ENCODE measurements at regions not wholly inside any gene's neighbourhood (a gene's known extent, or its start where the extent isn't known, plus 50 kb on each side); places are given as distances from the start of the nearest gene placed in this dataset.

DNA sequence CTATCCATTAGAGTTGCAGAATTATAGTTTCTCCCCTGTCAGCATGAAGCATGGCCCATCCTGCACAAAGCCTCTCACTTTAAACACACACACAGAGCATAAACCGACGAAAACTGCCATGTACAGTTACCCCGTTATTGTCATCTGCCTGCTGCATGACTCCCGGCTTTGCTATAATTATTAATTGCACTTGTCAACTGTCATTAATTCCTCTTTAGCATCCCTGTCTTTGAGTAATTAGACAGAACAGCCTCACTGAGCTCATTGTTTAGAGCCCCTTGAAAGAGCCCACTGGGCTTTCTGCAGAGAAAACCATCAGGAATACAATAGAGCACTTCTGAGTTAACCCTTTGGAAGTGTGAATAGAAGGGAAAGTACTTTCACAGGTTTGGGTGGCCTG, 307.2 kb upstream of the SOX5 start:
- intact Hi-C loops (cut with DNase I; ENCODE audit: low total_unique reads), result no loop called here
- 50 to 68% (median 57%) methylated on average over 4 of the region's 4 CpGs for WGBS, 5 donors
- TF ChIP-seq POLR2A (IDR thresholded peaks at IDR 0.05), result no peak
- TF ChIP-seq, protein P1, sequence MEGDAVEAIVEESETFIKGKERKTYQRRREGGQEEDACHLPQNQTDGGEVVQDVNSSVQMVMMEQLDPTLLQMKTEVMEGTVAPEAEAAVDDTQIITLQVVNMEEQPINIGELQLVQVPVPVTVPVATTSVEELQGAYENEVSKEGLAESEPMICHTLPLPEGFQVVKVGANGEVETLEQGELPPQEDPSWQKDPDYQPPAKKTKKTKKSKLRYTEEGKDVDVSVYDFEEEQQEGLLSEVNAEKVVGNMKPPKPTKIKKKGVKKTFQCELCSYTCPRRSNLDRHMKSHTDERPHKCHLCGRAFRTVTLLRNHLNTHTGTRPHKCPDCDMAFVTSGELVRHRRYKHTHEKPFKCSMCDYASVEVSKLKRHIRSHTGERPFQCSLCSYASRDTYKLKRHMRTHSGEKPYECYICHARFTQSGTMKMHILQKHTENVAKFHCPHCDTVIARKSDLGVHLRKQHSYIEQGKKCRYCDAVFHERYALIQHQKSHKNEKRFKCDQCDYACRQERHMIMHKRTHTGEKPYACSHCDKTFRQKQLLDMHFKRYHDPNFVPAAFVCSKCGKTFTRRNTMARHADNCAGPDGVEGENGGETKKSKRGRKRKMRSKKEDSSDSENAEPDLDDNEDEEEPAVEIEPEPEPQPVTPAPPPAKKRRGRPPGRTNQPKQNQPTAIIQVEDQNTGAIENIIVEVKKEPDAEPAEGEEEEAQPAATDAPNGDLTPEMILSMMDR (IDR thresholded peaks at IDR 0.05), result no peak
- no peak for TF ChIP-seq POLR2AphosphoS5 (IDR thresholded peaks at IDR 0.05)
- no peak for TF ChIP-seq EP300 (IDR thresholded peaks at IDR 0.05)

GRCh38 chr12:24255920-24256665, 306.6 kb upstream of the SOX5 start:
- H3K4me3 ChIP-seq, result no peak overlapping the region
- no peak for TF ChIP-seq POLR2AphosphoS5 (IDR thresholded peaks at IDR 0.05)
- TF ChIP-seq, protein P1 (IDR thresholded peaks at IDR 0.05), result no peak
- no peaks in the 10 kb centered on the region for H3K9me3 ChIP-seq
- H3K4me1 ChIP-seq, result peaks cover 0 to 4% (median 0%) of the 10 kb centered on the region in 4 donors
- no peaks in the 10 kb centered on the region for H3K27me3 ChIP-seq
- H3K27ac ChIP-seq, result no peak overlapping the region
- no peak for DNase-seq
- H3K36me3 ChIP-seq, result no peaks in the 10 kb centered on the region
- 28 to 51% (median 48%) methylated on average over 7 of the region's 7 CpGs for WGBS, 5 donors
- intact Hi-C loops (cut with DNase I; ENCODE audit: low total_unique reads), result no loop called here

More for the DNA sequence above, 307.2 kb upstream of the SOX5 start:
- Histone ChIP-seq H3K27me3 (no peaks in the 10 kb centered on the region), H3K4me3 (no peak overlapping the region), H3K9me3 (no peaks in the 10 kb centered on the region), H3K4me1 (peaks cover 0 to 4% (median 0%) of the 10 kb centered on the region in 4 donors), H3K36me3 (no peaks in the 10 kb centered on the region), H3K27ac (no peak overlapping the region)
- DNase-seq, result no peak

DNA sequence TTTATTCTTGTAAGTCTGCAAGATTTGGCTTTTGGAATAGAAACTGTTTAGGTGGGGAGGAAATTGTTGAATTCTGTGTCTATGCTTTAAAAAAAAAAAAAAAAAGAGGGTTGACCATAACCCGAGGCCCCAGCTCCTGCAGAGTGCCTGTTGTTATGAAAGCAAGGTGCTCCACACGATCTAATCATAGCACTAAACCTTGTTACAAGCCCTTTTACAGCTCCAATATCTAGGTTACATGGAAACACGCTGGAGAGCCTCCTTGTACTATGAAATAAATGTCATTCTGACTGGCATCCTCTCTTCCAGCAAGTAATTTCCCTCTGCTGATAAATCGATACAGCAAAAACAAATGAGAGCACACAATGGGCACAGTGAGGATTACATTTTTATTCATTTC, 303.1 kb upstream of the SOX5 start:
- Histone ChIP-seq H3K27ac (no peak overlapping the region), H3K4me3 (no peak overlapping the region), H3K9me3 (no peaks in the 10 kb centered on the region), H3K27me3 (no peaks in the 10 kb centered on the region), H3K36me3 (no peaks in the 10 kb centered on the region), H3K4me1 (peaks cover 0 to 4% (median 0%) of the 10 kb centered on the region in 4 donors)
- DNase-seq, result no peak
- intact Hi-C loops (cut with DNase I; ENCODE audit: low total_unique reads), result no loop called here
- 54 to 67% (median 58%) methylated on average over 4 of the region's 4 CpGs for WGBS, 5 donors
- TF ChIP-seq, protein P1 (IDR thresholded peaks at IDR 0.05), result no peak
- TF ChIP-seq POLR2AphosphoS5 (IDR thresholded peaks at IDR 0.05), result no peak

DNA sequence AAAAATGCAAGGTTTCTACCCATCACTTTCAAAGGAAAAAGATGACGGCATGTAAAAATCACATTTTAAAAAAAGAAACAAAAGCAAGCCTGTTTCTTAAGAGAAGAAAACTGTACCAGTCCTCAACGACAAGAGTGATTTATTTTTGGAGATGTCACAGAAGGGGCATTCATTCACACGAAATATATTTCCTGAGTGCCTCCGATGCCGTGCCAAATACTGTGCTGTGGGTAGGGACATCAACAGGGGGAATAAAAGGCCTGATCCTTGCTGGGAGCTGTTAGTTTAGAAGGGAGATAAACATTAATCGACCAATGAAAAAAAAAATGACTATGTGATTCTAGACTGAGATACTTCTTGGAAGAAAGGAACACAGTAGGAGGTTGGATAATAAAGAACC, 297.5 kb upstream of the SOX5 start:
- DNase-seq, result no peak

More for the DNA sequence above, 297.5 kb upstream of the SOX5 start:
- no peaks in the 10 kb centered on the region for H3K4me1 ChIP-seq
- intact Hi-C loops (cut with DNase I; ENCODE audit: low total_unique reads), result no loop called here
- H3K9me3 ChIP-seq, result no peaks in the 10 kb centered on the region
- H3K27me3 ChIP-seq, result no peaks in the 10 kb centered on the region
- WGBS, 5 donors, result 71 to 82% (median 75%) methylated on average over 6 of the region's 6 CpGs
- H3K36me3 ChIP-seq, result no peaks in the 10 kb centered on the region
- TF ChIP-seq POLR2A (IDR thresholded peaks at IDR 0.05) (no peak), EP300 (IDR thresholded peaks at IDR 0.05) (no peak), POLR2AphosphoS5 (IDR thresholded peaks at IDR 0.05) (no peak)
- TF ChIP-seq, protein P1 (IDR thresholded peaks at IDR 0.05), result no peak
- no peak overlapping the region for H3K27ac ChIP-seq
- H3K4me3 ChIP-seq, result no peak overlapping the region

Data from stomach (tissue), 8 donors.